Lung (tissue), 11 donors: ENCODE measurements at regions not wholly inside any gene's neighbourhood (a gene's known extent, or its start where the extent isn't known, plus 50 kb on each side); places are given as distances from the start of the nearest gene placed in this dataset.

ENCODE experiments used
- ATAC-seq: fragments of 200-7000 bp; cut with Tn5 transposase; one replicate; pipeline ENCODE4 v1.9.1; 2020; ENCODE audit warnings: moderate number of reproducible peaks; ENCODE audit not compliant: insufficient read depth, low FRiP score
- DNase-seq, 3 donors: peaks; one replicate each; pipeline ENCODE4 v3.0.0-alpha.2; 2013 to 2017
- H3K27ac ChIP-seq, 2 donors: one replicate each; pipeline ENCODE4 v1.5.1; 2013; ENCODE audit warnings: mild to moderate bottlenecking in 2 of 2, moderate library complexity in 2 of 2, control low read depth in 1 of 2, inconsistent platforms in 1 of 2, low read depth in 1 of 2, low read length in 1 of 2
- H3K27me3 ChIP-seq, 3 donors: one replicate each; pipeline ENCODE4 v1.5.1; 2013; ENCODE audit warnings: low read length in 2 of 3; ENCODE audit not compliant: control insufficient read depth in 3 of 3, insufficient read depth in 3 of 3
- H3K36me3 ChIP-seq, 4 donors: one replicate each; pipeline ENCODE4 v1.5.1; 2013; ENCODE audit warnings: low read length in 4 of 4, mild to moderate bottlenecking in 1 of 4, moderate library complexity in 1 of 4; ENCODE audit not compliant: control insufficient read depth in 4 of 4, insufficient read depth in 4 of 4
- H3K4me1 ChIP-seq, 5 donors: one replicate each; pipeline ENCODE4 v1.5.1; 2013; ENCODE audit warnings: low read length in 5 of 5, mild to moderate bottlenecking in 2 of 5, moderate library complexity in 1 of 5; ENCODE audit not compliant: control insufficient read depth in 5 of 5, insufficient read depth in 5 of 5
- H3K4me3 ChIP-seq: one replicate; pipeline ENCODE4 v1.5.1; 2013; ENCODE audit warnings: mild to moderate bottlenecking, control low read depth, moderate library complexity
- H3K9ac ChIP-seq, 2 donors: one replicate each; pipeline ENCODE4 v1.5.1; 2013; ENCODE audit warnings: low read length in 2 of 2, control low read depth in 1 of 2; ENCODE audit not compliant: insufficient read depth in 1 of 2
- H3K9me3 ChIP-seq, 4 donors: one replicate each; pipeline ENCODE4 v1.5.1; 2013; ENCODE audit warnings: low read length in 3 of 4, mild to moderate bottlenecking in 1 of 4, moderate library complexity in 1 of 4; ENCODE audit not compliant: control insufficient read depth in 4 of 4, insufficient read depth in 3 of 4
- CTCF ChIP-seq: IDR thresholded peaks from 2 replicates; pipeline ENCODE4 v1.5.1; 2012; ENCODE audit warnings: mild to moderate bottlenecking; ENCODE audit errors: control extremely low read depth, extremely low read depth
- WGBS, 2 donors: extraction: QIAGEN DNeasy Blood & Tissue Kit; methylation state at CpG; one replicate each; pipeline ENCODE4 v1.1.7; 2013; 5-methylcytosine and 5-hydroxymethylcytosine counted together
- donor health status: control.
- donor health status: control.
- donor health status: Bipolar disorder and iron deficiency.
- donor health status: healthy.
- donor health status: DM: yes; HTN: yes; CAD: no.

- 70 to 77% methylated on average over 1 of the region's 1 CpG for WGBS, 2 donors
- Histone ChIP-seq H3K4me1 (no peaks in the 10 kb centered on the region), H3K4me3 (no peak overlapping the region), H3K9me3 (peaks cover 0 to 5% (median 0%) of the 10 kb centered on the region in 4 donors), H3K36me3 (no peaks in the 10 kb centered on the region), H3K27ac (no peak overlapping the region), H3K9ac (no peak overlapping the region), H3K27me3 (no peaks in the 10 kb centered on the region)
- DNase-seq: no peak
- no peak for TF ChIP-seq CTCF
- ATAC-seq: no peak
Measured at GRCh38 chr4:46645126-46645525, 255.2 kb upstream of the GABRA2 start.
